Esophagus mucosa (tissue), 1 donor: ENCODE measurements at regions not wholly inside any gene's neighbourhood (a gene's known extent, or its start where the extent isn't known, plus 50 kb on each side); places are given as distances from the start of the nearest gene placed in this dataset.
A peak's percentile ranks its signal among the peaks of the same experiment; 100 is the strongest.

Experiments
- ATAC-seq: fragments of 200-7000 bp; cut with Tn5 transposase; one replicate; pipeline ENCODE4 v1.9.1; 2020
- donor health status: DM: yes; HTN: yes; CAD: no.

- ATAC-seq, result no peak
These were observed 219.3 kb upstream of the GSE1 start for GRCh38 chr16:85393674-85394451.

DNA sequence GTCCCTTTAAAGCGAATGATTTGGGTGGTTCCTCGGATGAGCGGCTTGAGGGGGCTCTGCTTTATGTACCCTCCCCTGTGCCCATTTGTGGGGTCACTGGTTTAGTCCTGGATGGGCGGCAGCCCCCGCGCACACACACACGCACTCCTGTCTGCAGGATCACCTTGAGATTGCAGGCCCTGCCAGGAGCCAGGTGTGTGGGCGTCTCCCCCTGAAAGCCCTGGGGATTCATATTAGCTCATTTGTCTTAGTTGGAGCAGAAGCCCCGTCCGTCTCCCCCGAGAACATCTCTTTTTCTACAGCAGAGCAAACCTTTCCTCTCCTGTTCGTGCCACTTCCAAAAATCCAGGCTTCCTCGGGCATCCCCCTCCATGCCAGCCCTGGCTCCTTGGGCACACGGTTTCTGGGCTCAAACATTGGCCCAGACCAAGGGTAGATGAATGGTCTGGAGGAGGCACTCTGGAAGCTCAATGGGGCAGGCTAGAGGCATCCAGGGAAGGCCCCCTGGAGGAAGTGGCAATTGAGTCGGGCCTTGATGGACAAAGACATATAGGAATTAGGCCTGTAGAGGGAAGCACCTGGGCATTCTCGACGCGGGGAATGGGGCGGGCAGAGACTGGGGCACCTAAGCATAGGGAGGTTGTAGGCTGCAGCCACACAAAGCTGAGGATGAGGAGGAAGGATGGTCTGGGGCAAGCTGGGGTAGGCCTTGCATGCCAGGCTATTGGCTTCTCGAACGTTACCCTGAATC, 218.5 kb upstream of the GSE1 start:
- no peak for ATAC-seq

- peak; percentile 73 for ATAC-seq
These were observed 217.8 kb upstream of the GSE1 start for GRCh38 chr16:85395207-85395912.

GRCh38 chr16:85395913-85396878, 216.9 kb upstream of the GSE1 start:
- peak; percentile 66 for ATAC-seq

DNA sequence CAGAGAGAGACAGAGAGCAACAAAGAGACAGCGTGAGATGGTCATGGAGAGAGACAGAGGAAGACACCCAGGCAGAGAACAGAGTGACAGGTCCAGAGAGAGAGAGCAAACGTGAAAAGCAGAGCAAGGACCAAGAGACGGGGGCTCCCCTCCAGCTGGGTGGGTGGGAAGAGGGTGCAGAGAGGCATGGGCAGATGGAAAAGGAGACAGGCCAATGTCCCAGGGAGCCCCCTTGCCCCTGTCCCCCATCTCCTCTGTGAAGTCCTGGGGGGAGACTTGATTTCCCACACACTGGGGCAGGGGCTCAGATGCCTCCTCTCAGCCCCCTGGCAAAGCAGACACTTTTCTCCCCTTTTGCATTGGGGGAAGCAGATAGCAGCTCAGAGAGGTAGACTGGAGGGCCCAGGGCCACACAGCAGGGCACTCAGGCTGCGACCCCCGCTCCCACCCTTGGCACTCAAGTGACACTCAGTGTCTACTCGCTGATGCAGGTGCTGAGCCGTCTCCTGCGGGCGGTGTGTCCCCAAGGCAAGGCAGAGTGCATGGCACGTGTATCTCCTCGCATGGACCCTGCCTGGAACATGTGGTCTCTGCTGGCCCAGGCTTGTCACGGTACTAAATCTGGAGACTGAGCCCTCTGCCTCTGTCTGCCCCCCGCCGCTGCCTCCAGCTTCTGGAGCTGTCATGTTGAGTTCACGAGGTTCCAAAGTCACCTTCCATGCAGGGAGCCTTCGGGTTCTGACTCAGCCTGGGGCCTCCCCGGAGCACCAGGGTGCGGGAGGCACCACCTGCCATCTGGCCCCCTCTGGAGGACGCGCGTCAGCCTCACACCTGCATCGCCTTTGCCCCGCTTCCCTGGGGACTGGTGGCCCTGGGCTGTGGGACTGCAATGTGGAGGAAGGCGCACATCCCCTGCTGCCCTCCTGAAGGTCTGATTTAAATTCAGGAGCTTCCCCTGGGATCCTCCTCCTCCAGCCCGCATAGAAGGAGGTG, 215.9 kb upstream of the GSE1 start:
- peak; percentile 49 for ATAC-seq

GRCh38 chr16:85398050-85398451, 215.1 kb upstream of the GSE1 start:
- ATAC-seq, result no peak

DNA sequence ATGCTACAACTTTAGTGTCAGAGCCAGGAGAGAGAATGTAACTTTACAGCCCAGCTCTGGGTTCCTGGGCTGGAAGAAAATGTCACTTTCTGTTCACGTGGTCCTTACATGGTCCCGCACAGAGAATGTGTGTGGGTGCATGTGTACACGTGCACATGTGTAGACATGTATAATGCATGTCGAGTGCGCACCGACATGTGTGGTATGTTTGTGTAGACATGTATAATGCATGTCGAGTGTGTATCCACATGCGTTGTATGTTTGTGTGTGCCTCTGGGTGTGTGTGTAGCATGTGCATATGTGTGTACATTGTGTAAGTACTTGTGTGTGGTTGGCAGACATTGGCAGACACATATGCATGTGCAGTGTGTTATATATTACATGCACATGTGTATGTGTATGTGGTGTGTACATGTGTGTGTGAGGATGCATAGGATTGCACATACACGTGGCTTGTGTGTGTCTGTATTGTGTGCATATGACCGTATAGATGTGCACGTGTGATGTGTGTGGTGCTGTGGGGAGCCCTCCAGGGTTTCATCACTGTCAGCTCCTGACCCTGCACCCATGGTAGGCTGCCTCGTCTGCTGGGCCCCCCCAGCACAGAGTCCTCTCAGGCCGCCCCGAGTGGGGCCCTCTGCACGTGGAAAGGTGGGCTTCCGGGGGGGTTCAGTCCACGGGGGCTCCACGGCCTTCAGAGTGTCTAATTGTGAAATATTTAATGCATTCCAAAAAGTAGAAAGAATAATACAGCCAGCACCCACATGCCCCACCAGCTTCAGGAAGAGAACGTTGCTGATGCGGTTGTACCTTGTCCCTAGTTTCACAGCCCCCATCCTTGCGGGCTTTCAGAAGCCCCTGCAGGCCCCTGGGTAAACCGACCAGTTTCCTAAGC, 214.2 kb upstream of the GSE1 start:
- ATAC-seq, result no peak

- ATAC-seq, result no peak
These were observed 213.4 kb upstream of the GSE1 start for GRCh38 chr16:85399583-85400284.

DNA sequence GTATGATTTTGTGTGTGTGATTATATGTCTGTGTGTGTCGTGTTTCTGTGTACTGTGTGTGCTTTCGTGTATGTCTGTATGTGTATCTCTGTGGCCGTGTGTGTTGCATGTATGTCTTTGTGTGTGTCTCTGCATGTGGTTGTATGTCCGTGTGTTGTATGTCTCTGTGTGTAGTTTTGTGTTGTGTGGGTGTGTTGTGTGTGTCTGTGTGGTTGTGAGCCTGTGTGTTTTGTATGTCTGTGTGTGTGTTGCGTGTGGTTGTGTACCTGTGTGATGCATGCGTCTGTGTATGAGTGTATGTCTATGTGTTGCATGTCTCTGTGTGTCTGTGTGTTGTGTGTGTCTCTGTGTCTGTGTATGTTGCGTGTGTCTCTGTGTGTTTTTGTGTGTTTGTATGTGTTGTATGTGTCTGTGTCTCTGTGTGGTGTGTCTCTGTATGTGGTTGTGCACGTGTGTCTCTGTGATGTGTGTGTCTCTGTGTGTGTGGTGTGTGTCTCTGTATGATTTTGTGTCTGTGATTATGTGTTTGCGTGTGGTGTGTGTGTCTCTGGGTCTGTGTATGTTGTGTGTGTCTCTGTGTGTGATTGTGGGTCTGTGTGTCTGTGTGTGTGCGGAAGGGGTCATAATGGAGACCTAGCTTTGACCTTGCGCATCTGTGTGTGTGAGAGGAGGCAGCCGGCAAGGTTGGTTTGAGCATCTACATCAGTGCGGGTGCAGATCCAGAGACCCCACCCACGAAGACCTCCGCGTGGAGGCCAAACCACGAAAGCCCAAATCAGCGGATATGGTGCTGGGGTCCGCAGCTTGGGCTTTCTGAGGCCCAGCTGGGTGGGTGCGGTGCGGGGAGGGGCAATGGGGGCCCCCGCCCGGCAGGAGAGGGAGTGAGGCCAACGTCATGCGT, 212.6 kb upstream of the GSE1 start:
- ATAC-seq, result no peak

DNA sequence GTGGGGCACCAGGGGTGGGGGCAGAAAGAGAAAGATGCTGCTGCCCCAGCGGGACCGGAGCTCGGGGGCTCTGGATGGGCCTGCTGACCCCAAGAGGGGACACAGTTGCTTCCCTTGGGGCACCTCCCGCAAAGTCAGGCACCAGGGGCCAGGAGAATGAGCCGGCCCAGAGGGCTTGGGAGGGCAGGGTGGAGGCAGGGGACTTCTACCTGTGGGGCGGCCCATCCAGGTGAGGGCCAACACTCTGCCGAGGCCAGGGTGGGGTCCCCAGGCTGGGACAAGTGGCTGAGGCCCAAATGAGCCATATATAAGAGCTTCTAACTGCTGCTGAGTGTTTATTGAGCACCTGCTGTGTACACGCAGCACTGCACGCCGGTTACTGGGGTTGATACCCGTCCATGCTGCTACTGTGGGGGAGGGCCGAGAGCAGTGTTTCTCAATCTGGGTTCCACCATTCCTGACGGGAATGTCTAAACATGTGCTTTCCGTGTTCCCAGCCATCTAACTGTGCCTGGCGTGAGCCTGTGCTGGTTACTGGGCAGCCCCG, 211.7 kb upstream of the GSE1 start:
- no peak for ATAC-seq

DNA sequence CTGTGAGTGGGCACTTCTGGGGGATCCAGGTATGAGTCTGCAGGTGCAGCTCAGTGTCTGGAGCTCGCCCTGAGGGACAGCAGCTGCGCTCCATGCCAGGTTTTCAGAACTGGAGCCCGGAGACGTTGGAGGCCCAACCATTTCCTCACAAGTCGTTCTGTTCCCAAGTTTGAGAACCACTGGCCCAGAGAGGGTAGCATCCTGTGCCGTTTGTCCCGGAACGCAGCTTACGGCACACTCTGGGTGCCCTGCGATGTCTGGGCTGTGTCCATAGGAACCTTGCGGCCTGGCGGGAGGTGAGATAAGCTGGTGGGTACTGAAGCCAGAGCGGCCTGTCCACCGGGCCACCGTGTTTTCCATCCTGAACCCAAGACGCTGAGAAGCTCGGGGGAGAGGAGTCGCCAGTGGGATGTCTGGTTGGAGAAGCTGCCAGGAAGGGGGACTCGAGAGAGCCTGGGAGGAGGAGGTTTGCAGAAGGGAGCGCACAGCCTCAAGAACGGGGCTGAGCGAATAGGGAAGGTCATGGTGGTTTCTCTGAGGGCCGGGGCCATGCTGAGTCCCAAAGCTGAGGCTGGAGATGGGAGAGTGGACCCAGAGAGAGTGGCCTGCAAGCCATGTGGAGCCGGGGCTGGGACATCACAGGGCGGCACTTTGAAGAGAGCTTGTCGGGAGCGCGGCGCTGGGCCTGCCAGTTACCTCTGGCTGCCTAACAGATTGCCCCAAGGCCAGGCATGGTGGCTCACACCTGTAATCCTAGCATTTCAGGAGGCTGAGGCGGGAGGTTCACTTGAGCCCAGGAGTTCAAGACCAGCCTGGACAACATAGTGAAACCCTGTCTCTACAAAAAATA, 211.0 kb upstream of the GSE1 start:
- ATAC-seq, result no peak

DNA sequence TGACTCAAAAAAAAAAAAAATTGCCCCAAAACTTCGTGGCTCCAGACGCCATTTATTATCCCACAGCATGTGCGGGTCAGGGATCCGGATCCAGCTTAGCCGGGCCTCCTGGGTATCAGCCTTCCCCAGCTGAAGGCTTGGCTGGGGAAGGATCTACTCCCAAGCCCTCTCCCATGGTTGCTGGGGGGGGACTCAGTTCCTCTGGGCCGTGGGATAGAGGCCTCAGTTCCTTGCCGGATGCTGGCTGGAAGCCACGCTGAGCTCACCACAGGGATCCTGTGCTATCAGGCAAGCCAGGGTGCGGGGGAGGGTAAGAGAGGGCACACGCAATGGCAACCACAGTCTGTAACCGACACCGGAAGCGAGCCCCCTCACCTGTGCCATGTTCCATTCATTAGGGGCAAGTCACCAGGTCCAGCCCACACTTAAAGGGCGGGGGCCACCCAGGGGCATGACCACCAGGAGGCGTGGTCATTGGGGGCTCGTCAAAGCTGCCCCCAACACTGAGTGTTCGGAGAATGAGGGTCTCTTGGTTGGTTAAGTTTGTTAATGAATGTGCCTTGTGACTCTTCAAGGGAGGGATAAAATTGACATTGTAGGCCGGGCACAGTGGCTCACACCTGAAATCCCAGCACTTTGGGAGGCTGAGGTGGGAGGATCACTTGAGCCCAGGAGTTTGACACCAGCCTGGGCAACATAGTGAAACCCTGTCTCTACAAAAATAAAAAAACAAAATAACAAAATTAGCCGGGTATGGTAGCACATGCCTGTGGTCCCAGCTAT, 210.0 kb upstream of the GSE1 start:
- peak; percentile 14 for ATAC-seq

- ATAC-seq, result no peak
These were observed 209.4 kb upstream of the GSE1 start for GRCh38 chr16:85403693-85404092.

GRCh38 chr16:85412911-85413520, 200.1 kb upstream of the GSE1 start:
- ATAC-seq, result no peak
